Activated T-helper 2 cell treated with anti-CD3 and anti-CD28 coated beads, Interferon-gamma antibody, Interleukin-2, Interleukin-4, amounts not matched to agents 10 μg/mL and 5 μg/mL and 100 μg/mL, durations not matched to agents 14 hours and 24 hours and 36 hours (primary cell): ENCODE measurements at regions not wholly inside any gene's neighbourhood (a gene's known extent, or its start where the extent isn't known, plus 50 kb on each side); places are given as distances from the start of the nearest gene placed in this dataset.

Experiments used
- DNase-seq: peaks from one replicate; pipeline ENCODE4 v3.0.0; 2021; ENCODE audit warnings: low spot score
- H3K27ac Mint-ChIP-seq: one replicate; pipeline ENCODE4 v1.8.0; 2021; ENCODE audit warnings: mixed read lengths
- H3K27me3 Mint-ChIP-seq: one replicate; pipeline ENCODE4 v1.8.0; 2021; ENCODE audit warnings: low read depth, mixed read lengths
- H3K36me3 Mint-ChIP-seq: one replicate; pipeline ENCODE4 v1.8.0; 2021; ENCODE audit warnings: low read depth, mixed read lengths
- H3K4me1 Mint-ChIP-seq: one replicate; pipeline ENCODE4 v1.8.0; 2021; ENCODE audit warnings: low read depth, mixed read lengths
- H3K4me3 Mint-ChIP-seq: one replicate; pipeline ENCODE4 v1.8.0; 2021; ENCODE audit warnings: low read depth, mild to moderate bottlenecking, moderate library complexity, mixed read lengths
- H3K9me3 Mint-ChIP-seq: one replicate; pipeline ENCODE4 v1.8.0; 2021; ENCODE audit warnings: mixed read lengths
- intact Hi-C: fragments of 100-400 bp; cut with micrococcal nuclease; formaldehyde crosslinking; loops from one replicate; pipeline ENCODE4 v1.15.1; 2023

DNA sequence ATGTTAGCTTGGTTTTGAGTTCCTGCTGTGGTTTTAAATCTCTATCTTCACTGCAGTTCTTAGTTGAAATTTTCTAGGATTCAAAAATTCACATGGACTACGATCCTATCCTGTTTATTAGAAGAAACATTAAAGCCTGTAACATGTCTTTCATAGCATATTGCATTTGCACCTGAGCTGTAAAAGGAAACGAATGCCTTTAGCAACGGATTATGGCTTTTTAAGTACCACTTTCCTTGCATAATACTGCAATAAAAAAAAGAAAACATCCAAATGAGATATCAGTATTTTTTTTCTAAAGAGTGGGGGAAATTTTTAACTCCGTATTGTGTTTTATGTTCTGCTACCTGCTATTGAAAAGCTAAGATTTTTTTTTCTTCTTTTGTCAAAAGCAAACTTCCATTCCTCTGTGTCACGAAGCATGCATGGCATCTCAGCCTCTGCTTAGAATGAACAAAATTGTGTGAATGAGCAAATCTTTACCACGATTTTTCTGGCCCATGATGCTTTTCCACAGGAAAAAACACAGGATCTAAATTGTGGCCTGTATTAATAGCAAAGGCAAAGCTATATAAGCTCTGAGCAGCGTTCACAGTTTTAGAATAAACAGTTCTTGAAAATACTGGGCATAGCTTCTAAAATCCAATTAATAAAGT, 110.0 kb upstream of the CDIN1 start:
- H3K9me3 Mint-ChIP-seq, result no peaks in the 10 kb centered on the region
- intact Hi-C loops, result no loop called here
- no peak for DNase-seq

DNA sequence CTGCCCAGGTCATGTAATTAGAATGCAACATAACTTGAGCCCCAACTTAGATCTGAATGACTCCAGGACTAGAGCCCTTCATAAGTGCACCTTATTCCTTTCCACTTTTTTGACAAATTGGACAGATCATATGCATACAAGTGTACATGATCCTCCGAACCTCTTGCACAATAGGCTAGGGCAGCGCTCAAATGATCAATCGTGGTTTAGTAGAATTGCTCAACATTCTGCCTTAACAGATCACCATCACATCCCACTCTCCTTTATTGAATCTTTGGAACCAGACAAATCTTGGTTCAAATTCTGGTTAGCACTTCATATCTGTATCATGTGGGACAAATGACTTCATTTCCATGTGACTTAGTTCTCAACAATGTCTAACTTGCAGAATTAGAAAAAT, 106.8 kb upstream of the CDIN1 start:
- H3K27ac Mint-ChIP-seq, result no peak overlapping the region
- no peaks in the 10 kb centered on the region for H3K27me3 Mint-ChIP-seq
- no peaks in the 10 kb centered on the region for H3K4me1 Mint-ChIP-seq
- no peaks in the 10 kb centered on the region for H3K36me3 Mint-ChIP-seq
- no peaks in the 10 kb centered on the region for H3K9me3 Mint-ChIP-seq
- H3K4me3 Mint-ChIP-seq, result no peak overlapping the region
- intact Hi-C loops, result no loop called here
- DNase-seq, result no peak

More for the DNA sequence above, 110.0 kb upstream of the CDIN1 start:
- Mint-ChIP-seq H3K36me3 (no peaks in the 10 kb centered on the region), H3K4me1 (no peaks in the 10 kb centered on the region), H3K27me3 (no peaks in the 10 kb centered on the region), H3K27ac (no peak overlapping the region), H3K4me3 (no peak overlapping the region)

DNA sequence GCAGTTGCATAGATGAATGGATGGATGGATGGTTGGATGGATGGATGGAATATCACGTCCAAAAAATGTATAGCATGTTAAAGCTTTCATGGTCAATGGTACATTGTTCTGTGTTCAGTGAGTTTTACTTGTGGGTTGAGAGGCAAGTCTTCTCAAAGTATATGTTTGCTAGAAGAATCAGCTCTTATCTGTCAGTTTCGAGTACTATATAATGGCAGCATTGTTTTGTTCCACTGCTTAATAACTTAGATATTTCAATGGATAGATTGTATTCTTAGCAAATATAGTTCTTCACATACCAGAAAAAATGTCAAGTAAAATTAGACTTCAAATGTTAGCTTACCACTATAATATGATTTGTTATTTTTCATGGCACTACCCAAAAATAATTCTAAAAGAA, 100.9 kb upstream of the CDIN1 start:
- Mint-ChIP-seq H3K27me3 (no peaks in the 10 kb centered on the region), H3K27ac (no peak overlapping the region), H3K4me3 (no peak overlapping the region), H3K36me3 (no peaks in the 10 kb centered on the region), H3K4me1 (no peaks in the 10 kb centered on the region), H3K9me3 (no peaks in the 10 kb centered on the region)
- intact Hi-C loops, result no loop called here
- DNase-seq, result no peak

DNA sequence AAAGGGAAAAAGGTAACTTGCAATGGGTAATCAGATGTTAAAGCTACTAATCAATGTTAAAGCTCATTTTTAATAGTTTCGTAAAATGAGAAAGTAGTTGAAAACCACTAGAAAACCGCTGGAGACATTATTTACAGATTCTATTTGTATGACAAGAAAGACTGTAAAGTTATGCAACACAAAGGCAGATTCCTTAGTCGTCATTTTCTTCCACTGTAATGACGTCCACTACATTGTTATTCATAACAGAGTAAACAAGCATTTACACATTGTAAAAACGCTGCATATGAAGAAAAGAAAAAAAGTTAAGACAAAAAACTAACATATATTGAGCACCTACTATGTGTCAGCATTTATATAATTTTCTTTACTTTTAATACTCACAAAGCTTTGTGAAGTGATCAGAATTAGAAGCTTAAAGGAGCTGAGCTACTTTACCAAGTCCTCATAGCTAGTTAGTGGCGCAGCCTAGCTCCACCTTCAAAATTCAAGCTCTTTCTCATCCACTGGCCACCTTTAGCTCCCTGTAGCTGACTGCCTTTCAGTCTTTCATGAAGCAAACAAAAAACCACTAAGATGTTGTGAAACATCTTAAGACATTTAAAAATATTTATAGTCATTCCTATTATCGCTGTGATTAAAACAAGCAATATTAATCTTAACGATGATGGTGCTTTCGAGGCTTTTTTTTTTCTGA, 100.1 kb upstream of the CDIN1 start:
- no peak for DNase-seq
- H3K27me3 Mint-ChIP-seq, result no peaks in the 10 kb centered on the region

DNA sequence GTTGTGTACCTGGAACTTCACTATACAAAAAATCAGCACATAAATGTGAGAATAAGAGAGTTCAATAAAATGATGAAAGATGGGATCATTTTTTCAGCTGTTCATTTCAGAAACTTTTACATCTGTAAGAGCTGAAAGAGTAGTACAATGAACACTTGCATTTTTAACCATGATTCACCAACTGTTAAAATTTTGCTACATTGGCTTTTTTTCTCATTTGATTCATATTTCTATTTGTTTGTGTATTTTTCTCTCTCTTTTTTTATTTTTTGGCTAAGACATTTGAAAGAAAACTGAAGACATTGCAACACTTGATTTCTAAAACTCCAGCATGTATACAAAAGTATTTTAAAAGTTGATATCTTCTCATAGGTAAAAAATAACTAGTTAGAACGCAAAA, 98.3 kb upstream of the CDIN1 start:
- Mint-ChIP-seq H3K4me1 (no peaks in the 10 kb centered on the region), H3K27me3 (no peaks in the 10 kb centered on the region), H3K36me3 (no peaks in the 10 kb centered on the region), H3K9me3 (no peaks in the 10 kb centered on the region), H3K4me3 (no peak overlapping the region), H3K27ac (no peak overlapping the region)
- intact Hi-C loops, result no loop called here
- DNase-seq, result no peak

More for the DNA sequence above, 100.1 kb upstream of the CDIN1 start:
- intact Hi-C loops, result no loop called here
- Mint-ChIP-seq H3K4me3 (no peak overlapping the region), H3K36me3 (no peaks in the 10 kb centered on the region), H3K9me3 (no peaks in the 10 kb centered on the region), H3K4me1 (no peaks in the 10 kb centered on the region), H3K27ac (no peak overlapping the region)

DNA sequence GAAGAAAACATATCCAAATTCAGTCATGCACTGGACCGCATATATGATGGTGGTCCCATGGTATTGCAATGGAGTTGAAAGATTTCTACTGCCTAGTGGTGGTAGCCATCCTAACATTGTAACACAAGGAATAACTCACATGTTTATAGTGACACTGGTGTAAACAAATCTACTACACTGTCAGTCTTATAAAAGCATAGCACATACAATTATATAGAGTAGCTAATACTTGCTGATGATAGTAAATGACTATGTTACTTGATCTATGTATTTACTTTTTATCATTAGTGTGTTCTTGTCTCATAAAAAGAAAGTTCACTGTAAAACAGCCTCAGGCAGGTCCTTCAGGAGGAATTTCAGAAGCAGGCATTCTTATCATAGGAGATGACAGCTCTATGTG, 96.0 kb upstream of the CDIN1 start:
- Mint-ChIP-seq H3K4me1 (no peaks in the 10 kb centered on the region), H3K27me3 (no peaks in the 10 kb centered on the region), H3K9me3 (no peaks in the 10 kb centered on the region), H3K36me3 (no peaks in the 10 kb centered on the region), H3K27ac (no peak overlapping the region), H3K4me3 (no peak overlapping the region)
- intact Hi-C loops, result no loop called here
- DNase-seq, result no peak

DNA sequence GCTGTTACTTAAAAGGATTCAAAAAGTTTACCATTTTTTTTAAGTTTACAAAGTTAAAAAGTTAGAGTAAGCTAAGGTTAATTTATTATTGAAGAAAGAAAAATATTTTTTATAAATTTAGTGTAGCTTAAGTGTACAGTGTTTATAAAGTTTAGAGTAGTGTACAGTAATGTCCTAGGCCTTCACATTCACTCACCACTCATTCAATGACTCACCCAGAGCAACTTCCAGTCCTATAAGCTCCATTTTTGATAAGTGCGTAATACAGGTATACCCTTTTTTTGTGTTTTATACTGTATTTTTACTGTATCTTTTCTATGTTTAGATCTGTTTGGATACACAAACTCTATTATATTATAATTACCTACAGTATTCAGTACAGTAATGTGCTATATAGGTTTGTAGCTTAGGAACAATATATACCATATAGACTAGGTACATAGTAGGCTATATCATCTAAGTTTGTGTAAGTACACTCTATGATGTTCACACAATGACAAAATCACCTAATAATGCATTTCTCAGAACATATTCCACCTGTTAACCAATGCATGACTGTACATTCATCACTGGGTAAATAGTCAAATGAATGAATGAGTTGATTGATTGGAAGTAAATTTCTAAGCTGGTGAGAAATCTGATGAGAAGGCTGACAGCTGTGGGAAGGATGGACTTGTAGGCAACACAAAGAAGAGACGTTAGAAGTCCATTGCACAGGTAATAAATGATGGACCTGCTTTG, 95.2 kb upstream of the CDIN1 start:
- intact Hi-C loops, result no loop called here
- Mint-ChIP-seq H3K36me3 (no peaks in the 10 kb centered on the region), H3K4me1 (no peaks in the 10 kb centered on the region), H3K4me3 (no peak overlapping the region), H3K9me3 (no peaks in the 10 kb centered on the region), H3K27ac (no peak overlapping the region), H3K27me3 (no peaks in the 10 kb centered on the region)
- no peak for DNase-seq

DNA sequence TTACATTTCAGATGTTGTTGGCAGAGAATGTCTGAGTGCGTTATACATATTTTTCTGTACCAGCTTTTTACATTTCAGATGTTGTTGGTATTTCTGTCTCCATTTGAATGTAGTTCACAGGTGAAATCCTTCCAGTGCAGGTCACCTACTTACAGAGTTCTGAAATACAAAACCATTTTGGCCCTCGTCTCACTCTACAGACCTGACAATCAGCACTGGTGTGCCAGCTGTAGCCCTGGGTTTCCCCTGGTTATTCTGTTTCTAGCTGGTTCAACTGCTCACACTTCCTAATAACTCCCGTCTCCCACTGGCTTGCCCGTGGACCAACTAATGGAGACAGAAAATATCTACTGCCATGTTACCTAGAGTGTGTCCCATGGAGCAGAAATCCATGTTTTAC, 87.5 kb upstream of the CDIN1 start:
- DNase-seq, result no peak
- Mint-ChIP-seq H3K36me3 (no peaks in the 10 kb centered on the region), H3K27ac (no peak overlapping the region), H3K4me1 (no peaks in the 10 kb centered on the region), H3K4me3 (no peak overlapping the region), H3K9me3 (no peaks in the 10 kb centered on the region), H3K27me3 (no peaks in the 10 kb centered on the region)
- intact Hi-C loops, result no loop called here

DNA sequence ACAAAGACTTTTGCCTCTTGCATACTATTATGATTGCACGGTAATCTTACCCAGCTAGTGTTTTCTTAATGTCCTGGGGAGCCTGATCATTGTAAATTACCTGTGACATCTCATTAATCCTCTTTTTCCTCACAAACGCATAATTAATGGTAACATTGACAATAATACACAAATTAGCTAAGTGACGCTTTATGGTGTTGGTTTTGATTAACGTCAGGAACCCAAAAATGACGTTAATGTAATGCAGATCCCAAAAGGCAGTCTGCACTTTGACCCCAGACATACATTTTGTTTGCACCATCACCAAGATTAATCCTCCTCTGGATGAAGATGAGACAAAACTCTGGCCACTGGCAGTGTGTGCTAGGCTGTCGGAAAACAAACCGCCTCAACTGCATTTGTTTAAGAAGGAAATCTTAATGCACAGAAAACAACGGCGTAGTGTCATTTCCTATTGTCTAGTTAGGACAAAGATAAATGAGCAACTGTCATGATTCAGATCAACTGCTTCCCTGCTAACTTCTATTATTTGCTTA, 83.9 kb upstream of the CDIN1 start:
- Mint-ChIP-seq H3K36me3 (no peaks in the 10 kb centered on the region), H3K27ac (no peak overlapping the region), H3K9me3 (no peaks in the 10 kb centered on the region), H3K4me1 (no peaks in the 10 kb centered on the region), H3K4me3 (no peak overlapping the region), H3K27me3 (no peaks in the 10 kb centered on the region)
- DNase-seq, result no peak
- intact Hi-C loops, result no loop called here

DNA sequence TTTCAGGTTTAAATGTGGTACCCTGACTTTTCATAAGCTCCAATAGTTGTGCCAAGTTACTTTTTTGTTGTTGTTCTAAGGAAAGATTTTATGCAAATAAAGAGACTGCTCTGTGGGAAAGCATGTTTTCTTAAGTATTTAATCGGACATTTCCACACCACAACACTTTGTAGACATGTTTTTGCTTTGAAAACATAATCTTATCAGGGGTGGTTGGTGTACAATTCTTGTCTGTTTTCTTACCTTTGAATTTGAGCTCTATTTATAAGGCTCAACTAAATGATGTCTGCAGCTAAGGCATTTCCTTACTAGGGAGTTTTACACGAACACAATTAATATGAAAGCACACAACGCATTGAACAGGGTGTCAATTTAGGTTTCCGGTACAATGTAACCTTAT, 81.5 kb upstream of the CDIN1 start:
- peaks cover 4% of the 10 kb centered on the region for H3K27me3 Mint-ChIP-seq
- no peaks in the 10 kb centered on the region for H3K4me1 Mint-ChIP-seq
- no peaks in the 10 kb centered on the region for H3K9me3 Mint-ChIP-seq
- H3K36me3 Mint-ChIP-seq, result no peaks in the 10 kb centered on the region
- intact Hi-C loops, result no loop called here
- no peak overlapping the region for H3K27ac Mint-ChIP-seq
- no peak overlapping the region for H3K4me3 Mint-ChIP-seq
- no peak for DNase-seq

DNA sequence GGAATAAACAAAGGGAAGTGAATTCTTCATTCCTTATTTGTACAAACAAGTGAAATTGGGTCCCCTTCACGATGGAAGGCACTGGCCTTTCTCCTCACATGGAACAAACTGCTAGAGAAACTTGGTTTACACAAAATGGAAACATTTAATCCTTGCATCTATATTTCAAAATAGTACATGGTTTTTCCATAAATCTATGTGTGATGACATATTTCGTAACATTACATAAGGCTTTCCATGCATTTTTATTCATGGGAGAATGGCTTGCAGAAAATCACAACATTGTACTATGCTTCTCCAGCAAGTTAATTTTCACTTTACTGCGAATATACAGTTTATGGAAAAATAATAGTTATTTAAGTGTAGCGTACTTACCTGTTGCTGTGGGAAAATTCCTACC, 81.0 kb upstream of the CDIN1 start:
- Mint-ChIP-seq H3K4me1 (no peaks in the 10 kb centered on the region), H3K4me3 (no peak overlapping the region), H3K36me3 (no peaks in the 10 kb centered on the region), H3K27ac (no peak overlapping the region), H3K27me3 (peaks cover 4% of the 10 kb centered on the region), H3K9me3 (no peaks in the 10 kb centered on the region)
- intact Hi-C loops, result no loop called here
- no peak for DNase-seq

DNA sequence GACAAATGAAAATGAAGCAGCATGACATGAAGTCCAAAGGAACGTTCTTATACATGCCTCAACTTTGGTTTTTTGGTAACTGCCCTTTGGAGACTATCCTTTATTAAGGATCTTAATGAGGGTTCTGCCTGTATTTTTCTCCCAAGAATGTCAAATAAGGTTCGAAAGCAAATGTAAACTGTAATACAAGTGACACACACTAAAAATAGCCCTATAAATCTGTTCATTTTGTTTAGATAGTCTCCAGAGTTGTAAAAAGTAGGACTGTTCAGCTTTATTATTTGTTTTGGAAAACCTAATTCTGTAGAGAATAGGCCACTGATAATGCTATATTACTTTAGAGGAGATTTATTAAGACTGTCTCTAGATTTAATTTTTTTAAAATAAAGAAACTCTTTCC, 80.5 kb upstream of the CDIN1 start:
- H3K4me3 Mint-ChIP-seq, result no peak overlapping the region
- H3K36me3 Mint-ChIP-seq, result no peaks in the 10 kb centered on the region
- H3K27ac Mint-ChIP-seq, result no peak overlapping the region
- intact Hi-C loops, result no loop called here
- H3K9me3 Mint-ChIP-seq, result no peaks in the 10 kb centered on the region
- no peaks in the 10 kb centered on the region for H3K4me1 Mint-ChIP-seq
- DNase-seq, result no peak
- peaks cover 4% of the 10 kb centered on the region for H3K27me3 Mint-ChIP-seq
